A673 (cell line): ENCODE measurements at regions not wholly inside any gene's neighbourhood (a gene's known extent, or its start where the extent isn't known, plus 50 kb on each side); places are given as distances from the start of the nearest gene placed in this dataset.
A peak's percentile ranks its signal among the peaks of the same experiment; 100 is the strongest.

ENCODE experiments used
- BruUV-seq: library from RNA; stranded (reverse); fragments of 400-500 nt; replicated peaks from 2 replicates; lab custom pipeline; 2021; lab: Mats Ljungman, UMichigan
- CTCF ChIA-PET: fragments of 300-600 bp; sonication (Branson Sonifier 250); formaldehyde crosslinking; loops from one replicate; lab custom pipeline; 2022; ENCODE audit warnings: antibody characterized with exemption; lab: Charles Lee
- POLR2A ChIA-PET: fragments of 300-600 bp; sonication (Branson Sonifier 250); formaldehyde crosslinking; loops from one replicate; lab custom pipeline; 2022; ENCODE audit warnings: antibody characterized with exemption; ENCODE audit not compliant: low non-redundant PET; lab: Charles Lee
- DNase-seq: peaks from one replicate; pipeline ENCODE4 v3.0.0-alpha.2; 2015; ENCODE audit warnings: low spot score
- H3K27ac ChIP-seq: fragments of 200-600 bp; sonication (generic); 2 replicates; pipeline ENCODE4 v1.5.1; 2016; ENCODE audit warnings: mixed run types, low read depth, mild to moderate bottlenecking, mixed read lengths, antibody characterized with exemption, low read length; ENCODE audit not compliant: poor library complexity, severe bottlenecking
- H3K27me3 ChIP-seq: fragments of 200-600 bp; sonication (generic); replicated peaks from 2 replicates; pipeline ENCODE4 v1.6.1; 2017; ENCODE audit warnings: mixed run types, low read depth, mild to moderate bottlenecking, mixed read lengths, antibody characterized with exemption, low read length; ENCODE audit not compliant: insufficient read depth, poor library complexity
- H3K36me3 ChIP-seq: fragments of 200-600 bp; sonication (generic); 2 replicates; pipeline ENCODE4 v1.6.1; 2016; ENCODE audit warnings: mixed run types, mild to moderate bottlenecking, mixed read lengths, antibody characterized with exemption, low read length; ENCODE audit not compliant: insufficient read depth, poor library complexity, severe bottlenecking
- H3K4me1 ChIP-seq: fragments of 200-600 bp; sonication (generic); 2 replicates; pipeline ENCODE4 v1.6.1; 2017; ENCODE audit warnings: mixed run types, mild to moderate bottlenecking, mixed read lengths, antibody characterized with exemption, low read length; ENCODE audit not compliant: insufficient read depth, poor library complexity, severe bottlenecking
- H3K4me3 ChIP-seq: fragments of 200-600 bp; sonication (generic); 2 replicates; pipeline ENCODE4 v1.5.1; 2016; ENCODE audit warnings: low read depth, mixed run types, mild to moderate bottlenecking, mixed read lengths, low read length; ENCODE audit not compliant: poor library complexity, severe bottlenecking
- H3K9me3 ChIP-seq: fragments of 200-600 bp; sonication (generic); 2 replicates; pipeline ENCODE4 v1.6.1; 2016; ENCODE audit warnings: mixed run types, low read depth, mild to moderate bottlenecking, mixed read lengths, antibody characterized with exemption, low read length; ENCODE audit not compliant: poor library complexity, severe bottlenecking
- CTCF ChIP-seq: fragments of 300-800, 200-600 bp; sonication (generic); conservative IDR thresholded peaks from 2 replicates; pipeline ENCODE4 v1.5.1; 2017; ENCODE audit warnings: low read depth, mild to moderate bottlenecking, antibody characterized with exemption, low read length, moderate library complexity, mixed read lengths
- EZH2 ChIP-seq: fragments of 200-600 bp; sonication (generic); IDR thresholded peaks from 2 replicates; pipeline ENCODE4 v1.6.1; 2017; ENCODE audit warnings: borderline replicate concordance, low read depth, mild to moderate bottlenecking, mixed read lengths, antibody characterized with exemption, low read length; ENCODE audit not compliant: poor library complexity, severe bottlenecking
- intact Hi-C: fragments of 100-400 bp; cut with micrococcal nuclease; formaldehyde crosslinking; loops from one replicate; pipeline ENCODE4 v1.10.0; 2022; ENCODE audit not compliant: unreplicated experiment

GRCh38 chr5:103477678-103478077, 84.9 kb downstream of the NUDT12 start:
- H3K36me3 ChIP-seq = no peaks in the 10 kb centered on the region
- H3K4me3 ChIP-seq = no peak overlapping the region
- intact Hi-C loops = loop anchor here (10.0 kb wide), 3 partner anchors 343 to 933 kb away; no protein-coding TSS in a partner anchor
- no peaks in the 10 kb centered on the region for H3K9me3 ChIP-seq
- H3K4me1 ChIP-seq = no peaks in the 10 kb centered on the region
- ChIA-PET CTCF (no interaction called here), POLR2A (no interaction called here)
- no TSS peak for BruUV-seq
- TF ChIP-seq CTCF (no peak), EZH2 (no peak)
- DNase-seq = no peak
- H3K27me3 ChIP-seq = no peaks in the 10 kb centered on the region
- H3K27ac ChIP-seq = no peak overlapping the region

GRCh38 chr5:103476811-103477210, 85.8 kb downstream of the NUDT12 start:
- no peaks in the 10 kb centered on the region for H3K4me1 ChIP-seq
- intact Hi-C loops = loop anchor here (10.0 kb wide), 3 partner anchors 342 to 932 kb away; no protein-coding TSS in a partner anchor
- no peak for DNase-seq
- no peaks in the 10 kb centered on the region for H3K9me3 ChIP-seq
- no peak for TF ChIP-seq CTCF
- ChIA-PET POLR2A (no interaction called here), CTCF (no interaction called here)
- no TSS peak for BruUV-seq
- no peaks in the 10 kb centered on the region for H3K36me3 ChIP-seq
- H3K27me3 ChIP-seq = no peaks in the 10 kb centered on the region
- no peak overlapping the region for H3K27ac ChIP-seq
- no peak overlapping the region for H3K4me3 ChIP-seq

GRCh38 chr5:103475629-103476240, 86.9 kb downstream of the NUDT12 start:
- Histone ChIP-seq H3K27ac (no peak overlapping the region), H3K36me3 (no peaks in the 10 kb centered on the region), H3K27me3 (no peaks in the 10 kb centered on the region), H3K4me3 (no peak overlapping the region), H3K4me1 (no peaks in the 10 kb centered on the region), H3K9me3 (no peaks in the 10 kb centered on the region)
- peak; percentile 72 for DNase-seq
- ChIA-PET CTCF (interaction anchor here (0.7 to 1.2 kb wide), 2 partner anchors 243 to 251 kb away, joined by 3 to 7 read pairs; no protein-coding TSS in a partner anchor), POLR2A (no interaction called here)
- intact Hi-C loops = loop anchor here (1.0 to 10.0 kb wide), 4 partner anchors 243 to 931 kb away; no protein-coding TSS in a partner anchor
- TF ChIP-seq EZH2 (no peak), CTCF (peak; percentile 71)
- no TSS peak for BruUV-seq
